HepG2 (cell line): ENCODE measurements at regions not wholly inside any gene's neighbourhood (a gene's known extent, or its start where the extent isn't known, plus 50 kb on each side); places are given as distances from the start of the nearest gene placed in this dataset.

Experiments used
- ATAC-seq: fragments of 200-7000 bp; cut with Tn5 transposase; 3 replicates; pipeline ENCODE4 v1.9.1; 2020; ENCODE audit warnings: mild to moderate bottlenecking, moderate library complexity
- BruUV-seq: library from RNA; stranded (reverse); fragments of 400-500 nt; replicated peaks from 2 replicates; lab custom pipeline; 2021; lab: Mats Ljungman, UMichigan
- CTCF ChIA-PET: fragments of 300-600 bp; formaldehyde crosslinking; extraction: SDS; loops from one replicate; lab custom pipeline; 2021; ENCODE audit warnings: low total read pairs, inconsistent platforms, low intra/inter-chr PET ratio; lab: Yijun Ruan, JAX
- POLR2A ChIA-PET: fragments of 350-600 bp; sonication (Branson Sonifier 250); formaldehyde crosslinking; loops from one replicate; lab custom pipeline; 2020; ENCODE audit warnings: antibody characterized with exemption, inconsistent platforms; lab: Yijun Ruan, JAX
- DNase-seq: peaks from one replicate; pipeline ENCODE4 v3.0.0-alpha.2; 2015; ENCODE audit warnings: low spot score
- FAIRE-seq: peaks from 3 replicates; lab custom pipeline; 2011; peaks lifted over from hg19 to GRCh38; lab: Jason Lieb, UNC
- H2AFZ ChIP-seq: one replicate; pipeline ENCODE4 v1.6.1; 2011; ENCODE audit warnings: low read length, inconsistent platforms
- H3K27ac ChIP-seq: fragments of 300-600 bp; 3 replicates; pipeline ENCODE4 v1.8.0; 2011; ENCODE audit warnings: mixed run types, mild to moderate bottlenecking, mixed read lengths, low read length, inconsistent platforms; ENCODE audit not compliant: insufficient read depth; ENCODE audit errors: extremely low read length
- H3K27me3 ChIP-seq, 2 experiments: fragments of 200-600 bp in 1 of 2; 2 replicates in 1 of 2; 3 replicates in 1 of 2; pipeline versions ENCODE4 v1.6.0 to v1.8.0; 2011; ENCODE audit warnings: low read length in 2 of 2, mild to moderate bottlenecking in 2 of 2, moderate library complexity in 2 of 2, inconsistent platforms in 1 of 2; ENCODE audit not compliant: insufficient read depth in 2 of 2, control insufficient read depth in 1 of 2
- H3K36me3 ChIP-seq, 2 experiments: fragments of 200-600 bp in 1 of 2; replicated peaks in 1 of 2; 2 replicates in 1 of 2; 3 replicates in 1 of 2; pipeline versions ENCODE4 v1.5.1 to v1.8.0; 2011; ENCODE audit warnings: low read length in 2 of 2, inconsistent platforms in 1 of 2; ENCODE audit not compliant: insufficient read depth in 2 of 2, control insufficient read depth in 1 of 2
- H3K4me1 ChIP-seq: 2 replicates; pipeline ENCODE4 v1.5.1; 2012; ENCODE audit warnings: low read length, inconsistent platforms; ENCODE audit not compliant: insufficient read depth
- H3K4me2 ChIP-seq: 2 replicates; pipeline ENCODE4 v1.6.0; 2011; ENCODE audit warnings: low read depth, low read length, inconsistent platforms
- H3K4me3 ChIP-seq, 3 experiments: fragments of 200-600 bp in 1 of 3; sonication (generic), shearing (Covaris generic) in 1 of 3; replicated peaks in 1 of 3; 2 replicates each; pipeline ENCODE4 v1.5.1; 2011 to 2016; ENCODE audit warnings: low read length in 3 of 3, inconsistent platforms in 2 of 3, low read depth in 2 of 3, mild to moderate bottlenecking in 2 of 3, control low read depth in 1 of 3, mixed read lengths in 1 of 3; ENCODE audit not compliant: insufficient read depth in 1 of 3
- H3K79me2 ChIP-seq: one replicate; pipeline ENCODE4 v1.6.1; 2011; ENCODE audit warnings: low read length, inconsistent platforms; ENCODE audit not compliant: insufficient read depth
- H3K9ac ChIP-seq: 2 replicates; pipeline ENCODE4 v1.6.0; 2011; ENCODE audit warnings: mild to moderate bottlenecking, low read depth, low read length, inconsistent platforms; ENCODE audit not compliant: insufficient read depth
- H3K9me3 ChIP-seq: 2 replicates; pipeline ENCODE4 v1.5.1; 2012; ENCODE audit warnings: mild to moderate bottlenecking, low read length
- H4K20me1 ChIP-seq: 2 replicates; pipeline ENCODE4 v1.6.0; 2011; ENCODE audit warnings: inconsistent platforms, mild to moderate bottlenecking, low read length, moderate library complexity; ENCODE audit not compliant: insufficient read depth
- CEBPZ ChIP-seq: IDR thresholded peaks from 2 replicates; pipeline ENCODE4 v1.6.1; 2012; ENCODE audit warnings: low read length, improper control_type of control experiment
- CREB3 ChIP-seq: sonication (generic); formaldehyde crosslinking; IDR thresholded peaks from 2 replicates; pipeline ENCODE4 v1.5.0; 2020; ENCODE audit warnings: missing genetic modification reagents
- HDAC6 ChIP-seq: fragments of 200-600 bp; sonication (generic); IDR thresholded peaks from 2 replicates; pipeline ENCODE4 v1.7.0; 2017; ENCODE audit warnings: mild to moderate bottlenecking, antibody characterized with exemption, low read length, low read depth
- KAT8 ChIP-seq: IDR thresholded peaks from 2 replicates; pipeline ENCODE4 v1.6.1; 2016; ENCODE audit warnings: missing genetic modification reagents, missing compliant biosample characterization
- MED13 ChIP-seq: sonication (generic); formaldehyde crosslinking; IDR thresholded peaks from 2 replicates; pipeline ENCODE4 v1.5.0; 2020; ENCODE audit warnings: missing genetic modification reagents
- NR2C2 ChIP-seq: sonication (generic); formaldehyde crosslinking; IDR thresholded peaks from 2 replicates; pipeline ENCODE4 v1.4.0; 2020; ENCODE audit warnings: missing genetic modification reagents, mild to moderate bottlenecking, moderate library complexity, borderline replicate concordance
- SAP130 ChIP-seq: IDR thresholded peaks from 2 replicates; pipeline ENCODE4 v1.6.1; 2016; ENCODE audit warnings: low read depth
- SSRP1 ChIP-seq: IDR thresholded peaks from 2 replicates; pipeline ENCODE4 v1.6.1; 2016; ENCODE audit warnings: control low read depth
- TCF7L2 ChIP-seq: IDR thresholded peaks from 2 replicates; pipeline ENCODE4 v1.6.1; 2011; ENCODE audit warnings: mild to moderate bottlenecking, low read depth, low read length, moderate library complexity
- ZBED4 ChIP-seq: sonication (generic); formaldehyde crosslinking; IDR thresholded peaks from 2 replicates; pipeline ENCODE4 v1.4.0; 2020; ENCODE audit warnings: missing genetic modification reagents, borderline replicate concordance
- ZBTB43 ChIP-seq: sonication (generic); formaldehyde crosslinking; conservative IDR thresholded peaks from 2 replicates; pipeline ENCODE4 v1.4.0; 2020; ENCODE audit warnings: missing genetic modification reagents
- ZFYVE20 ChIP-seq: sonication (generic); formaldehyde crosslinking; IDR thresholded peaks from 2 replicates; pipeline ENCODE4 v1.8.0; 2023; ENCODE audit warnings: low read depth, mild to moderate bottlenecking, moderate library complexity, missing genetic modification reagents, borderline replicate concordance
- ZNF225 ChIP-seq: sonication (generic); formaldehyde crosslinking; IDR thresholded peaks from 2 replicates; pipeline ENCODE4 v1.4.0; 2020; ENCODE audit warnings: mild to moderate bottlenecking, missing genetic modification reagents
- ZNF382 ChIP-seq: sonication (generic); formaldehyde crosslinking; IDR thresholded peaks from 2 replicates; pipeline ENCODE4 v1.5.0; 2020; ENCODE audit warnings: missing genetic modification reagents, mild to moderate bottlenecking, borderline replicate concordance
- ZNF501 ChIP-seq: sonication (generic); formaldehyde crosslinking; IDR thresholded peaks from 2 replicates; pipeline ENCODE4 v1.5.1; 2020; ENCODE audit warnings: mild to moderate bottlenecking, moderate library complexity, missing genetic modification reagents
- ZNF550 ChIP-seq: sonication (generic); formaldehyde crosslinking; IDR thresholded peaks from 2 replicates; pipeline ENCODE4 v1.4.0; 2020; ENCODE audit warnings: mild to moderate bottlenecking, missing genetic modification reagents, borderline replicate concordance
- ZNF615 ChIP-seq: sonication (generic); formaldehyde crosslinking; IDR thresholded peaks from 2 replicates; pipeline ENCODE4 v1.5.0; 2020; ENCODE audit warnings: mild to moderate bottlenecking, missing genetic modification reagents, borderline replicate concordance
- whole genome bisulfite sequencing: methylation state at CpG from one replicate; pipeline ENCODE4 v1.1.6; 2017; ENCODE audit warnings: low lambda C conversion rate; 5-methylcytosine and 5-hydroxymethylcytosine counted together
- in situ Hi-C: cut with HindIII; loops from 2 replicates; pipeline ENCODE4 v1.10.0; 2017; ENCODE audit warnings: low pct_unique_long_range_greater_than_20kb; ENCODE audit not compliant: extremely low pct_ligation_motif_present
- intact Hi-C: fragments of 100-400 bp; cut with micrococcal nuclease; formaldehyde crosslinking; loops from one replicate; pipeline ENCODE4 v1.10.0; 2022; ENCODE audit not compliant: unreplicated experiment

- intact Hi-C loops = no loop called here
- in situ Hi-C loops = no loop called here
- FAIRE-seq = no peak
These were observed 173.2 kb downstream of the CBLL2 start for GRCh38 chrX:22445880-22446279.

More at GRCh38 chrX:22445880-22446279, 173.2 kb downstream of the CBLL2 start:
- H3K79me2 ChIP-seq = no peaks in the 10 kb centered on the region
- H3K36me3 ChIP-seq = no peaks in the 10 kb centered on the region
- TF ChIP-seq CEBPZ (no peak), SAP130 (CRISPR knock-in tag) (no peak), HDAC6 (no peak), ZBTB43 (CRISPR knock-in tag) (no peak), SSRP1 (CRISPR knock-in tag) (no peak), ZNF382 (CRISPR knock-in tag) (no peak), ZNF501 (CRISPR knock-in tag) (no peak), NR2C2 (CRISPR knock-in tag) (no peak), ZNF550 (CRISPR knock-in tag) (no peak), TCF7L2 (no peak), ZNF615 (no peak), KAT8 (CRISPR knock-in tag) (no peak), CREB3 (CRISPR knock-in tag) (no peak), MED13 (CRISPR knock-in tag) (no peak), ZBED4 (CRISPR knock-in tag) (no peak), ZFYVE20 (no peak), ZNF225 (no peak)
- POLR2A ChIA-PET = no interaction called here
- no peak overlapping the region for H2AFZ ChIP-seq
- no peaks in the 10 kb centered on the region for H3K9me3 ChIP-seq
- WGBS = 94% methylated on average over 1 of the region's 1 CpG
- no peak overlapping the region for H3K4me2 ChIP-seq
- H3K27ac ChIP-seq = no peak overlapping the region
- DNase-seq (no peak), ATAC-seq (no peak)
- no peaks in the 10 kb centered on the region for H3K27me3 ChIP-seq
- CTCF ChIA-PET = no interaction called here
- no peaks in the 10 kb centered on the region for H4K20me1 ChIP-seq
- no peak overlapping the region for H3K4me3 ChIP-seq
- no peak overlapping the region for H3K9ac ChIP-seq
- no TSS peak for BruUV-seq
- H3K4me1 ChIP-seq = no peaks in the 10 kb centered on the region
